Stomach (tissue), 4 donors: ENCODE measurements at regions not wholly inside any gene's neighbourhood (a gene's known extent, or its start where the extent isn't known, plus 50 kb on each side); places are given as distances from the start of the nearest gene placed in this dataset.

Experiments used
- CTCF ChIP-seq, 7 experiments: fragments of 450-650 bp in 4 of 7; fragments of 200-600 bp in 3 of 7; sonication (generic) in 3 of 7; IDR thresholded peaks; one replicate each; pipeline ENCODE4 v1.5.1; 2016 to 2019; ENCODE audit warnings: antibody characterized with exemption in 7 of 7, control low read depth in 2 of 7, mild to moderate bottlenecking in 1 of 7
- EP300 ChIP-seq: sonication (generic); formaldehyde crosslinking; IDR thresholded peaks from one replicate; pipeline ENCODE4 v1.6.1; 2017; ENCODE audit warnings: antibody characterized with exemption
- POLR2A ChIP-seq, 4 donors: fragments of 450-650 bp; IDR thresholded peaks; one replicate each; pipeline ENCODE4 v1.6.1; 2016; ENCODE audit warnings: antibody characterized with exemption in 4 of 4, control low read depth in 2 of 4, mild to moderate bottlenecking in 1 of 4, moderate library complexity in 1 of 4
- POLR2AphosphoS5 ChIP-seq, 3 donors: sonication (generic); formaldehyde crosslinking; IDR thresholded peaks; one replicate each; pipeline ENCODE4 v1.6.1; 2016; ENCODE audit warnings: antibody characterized with exemption in 3 of 3

- TF ChIP-seq CTCF (IDR thresholded peaks at IDR 0.05) = no peak
- no peak for TF ChIP-seq POLR2AphosphoS5 (IDR thresholded peaks at IDR 0.05)
- no peak for TF ChIP-seq POLR2A (IDR thresholded peaks at IDR 0.05)
- TF ChIP-seq EP300 = no peak
Measured at GRCh38 chrX:446245-446644, 59.5 kb upstream of the PPP2R3B start.
